Keratinocyte (primary cell): ENCODE measurements at regions not wholly inside any gene's neighbourhood (a gene's known extent, or its start where the extent isn't known, plus 50 kb on each side); places are given as distances from the start of the nearest gene placed in this dataset.
A peak's percentile ranks its signal among the peaks of the same experiment; 100 is the strongest.

ENCODE experiments used
- DNase-seq: peaks from one replicate; pipeline ENCODE4 v3.0.0-alpha.2; 2011; ENCODE audit warnings: low read depth, missing footprints, low spot score
- FAIRE-seq: peaks from 2 replicates; lab custom pipeline; 2011; peaks lifted over from hg19 to GRCh38; lab: Jason Lieb, UNC
- H2AFZ ChIP-seq: 2 replicates; pipeline ENCODE4 v1.6.0; 2012; ENCODE audit warnings: low read length, control low read depth, inconsistent platforms; ENCODE audit not compliant: control insufficient read depth
- H3K27ac ChIP-seq: 2 replicates; pipeline ENCODE4 v1.5.1; 2011; ENCODE audit warnings: low read length; ENCODE audit not compliant: control insufficient read depth, insufficient read depth
- H3K27me3 ChIP-seq: 3 replicates; pipeline ENCODE4 v1.6.0; 2011; ENCODE audit warnings: low read length; ENCODE audit not compliant: control insufficient read depth, insufficient read depth; ENCODE audit errors: extremely low read depth
- H3K36me3 ChIP-seq, 2 experiments: 2 replicates in 1 of 2; 3 replicates in 1 of 2; pipeline ENCODE4 v1.5.1; 2011; ENCODE audit warnings: low read length in 2 of 2, mild to moderate bottlenecking in 1 of 2; ENCODE audit not compliant: control insufficient read depth in 2 of 2, insufficient read depth in 2 of 2; ENCODE audit errors: extremely low read depth in 1 of 2
- H3K4me1 ChIP-seq: 3 replicates; pipeline ENCODE4 v1.5.1; 2011; ENCODE audit warnings: low read length; ENCODE audit not compliant: control insufficient read depth, insufficient read depth; ENCODE audit errors: extremely low read depth
- H3K4me2 ChIP-seq: 3 replicates; pipeline ENCODE4 v1.6.0; 2011; ENCODE audit warnings: low read depth, low read length; ENCODE audit not compliant: control insufficient read depth, insufficient read depth; ENCODE audit errors: extremely low read depth
- H3K4me3 ChIP-seq, 3 experiments: fragments of 200-600 bp in 1 of 3; sonication (generic) in 1 of 3; 2 replicates in 2 of 3; 3 replicates in 1 of 3; pipeline ENCODE4 v1.5.1; 2011 to 2016; ENCODE audit warnings: low read length in 3 of 3, mild to moderate bottlenecking in 3 of 3, control low read depth in 2 of 3, inconsistent platforms in 1 of 3, low read depth in 1 of 3, mixed read lengths in 1 of 3, mixed run types in 1 of 3, moderate library complexity in 1 of 3; ENCODE audit not compliant: control insufficient read depth in 2 of 3, insufficient read depth in 2 of 3; ENCODE audit errors: extremely low read depth in 1 of 3
- H3K79me2 ChIP-seq: 2 replicates; pipeline ENCODE4 v1.6.0; 2012; ENCODE audit warnings: low read length; ENCODE audit not compliant: control insufficient read depth, insufficient read depth
- H3K9ac ChIP-seq: 3 replicates; pipeline ENCODE4 v1.6.0; 2011; ENCODE audit warnings: low read length; ENCODE audit not compliant: control insufficient read depth, insufficient read depth; ENCODE audit errors: extremely low read depth
- H3K9me1 ChIP-seq: 3 replicates; pipeline ENCODE4 v1.6.0; 2011; ENCODE audit warnings: low read length; ENCODE audit not compliant: control insufficient read depth, insufficient read depth; ENCODE audit errors: extremely low read depth
- H3K9me3 ChIP-seq: 2 replicates; pipeline ENCODE4 v1.5.1; 2012; ENCODE audit warnings: low read depth, low read length; ENCODE audit not compliant: control insufficient read depth
- H4K20me1 ChIP-seq: 3 replicates; pipeline ENCODE4 v1.6.0; 2011; ENCODE audit warnings: low read length; ENCODE audit not compliant: control insufficient read depth, insufficient read depth; ENCODE audit errors: extremely low read depth
- CTCF ChIP-seq, 3 experiments: IDR thresholded peaks in 1 of 3; conservative IDR thresholded peaks in 1 of 3; optimal IDR thresholded peaks in 1 of 3; 2 replicates in 2 of 3; 3 replicates in 1 of 3; pipeline versions ENCODE3 to v1.5.1; 2011; ENCODE audit warnings: low read length in 3 of 3, mild to moderate bottlenecking in 3 of 3, moderate library complexity in 2 of 3, control low read depth in 1 of 3, inconsistent platforms in 1 of 3; ENCODE audit not compliant: insufficient read depth in 2 of 3; ENCODE audit errors: extremely low read depth in 1 of 3
- EZH2 ChIP-seq: IDR thresholded peaks from one replicate; pipeline ENCODE4 v1.6.1; 2012; ENCODE audit warnings: inconsistent platforms, mild to moderate bottlenecking, low read length, moderate library complexity
- dilution Hi-C: fragments of 300-500 bp; cut with MboI; formaldehyde crosslinking; loops from one replicate; pipeline ENCODE4 v1.7.0; 2020; ENCODE audit warnings: low sequenced_read_pairs; ENCODE audit not compliant: extremely low pct_ligation_motif_present

DNA sequence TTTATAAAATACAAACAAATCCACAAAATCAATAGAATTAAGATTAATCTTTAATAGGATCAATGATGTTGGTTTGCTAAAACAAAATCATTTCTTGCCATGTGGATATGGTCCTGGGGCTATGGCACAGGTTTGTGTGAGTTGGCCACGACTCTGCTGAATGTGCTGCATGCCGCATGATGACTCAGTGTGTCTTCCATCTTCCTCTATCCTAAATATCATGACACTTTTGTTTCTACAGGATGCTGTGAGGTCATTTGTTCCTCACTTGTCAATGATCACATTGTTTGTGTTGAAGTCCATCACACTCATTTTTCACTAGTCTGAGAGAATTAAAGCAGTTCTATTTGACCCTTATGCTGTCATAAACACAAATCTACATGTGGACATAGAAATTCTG lies 167.2 kb upstream of the ZBED5 start:
- TF ChIP-seq CTCF (optimal IDR thresholded peaks at IDR 0.05 in 1 of 3, IDR thresholded peaks at IDR 0.05 in 1 of 3, conservative IDR thresholded peaks at IDR 0.05 in 1 of 3; ENCODE audit: extremely low read depth in 1 of 3, insufficient read depth in 2 of 3, low read length in 3 of 3): no peak
- TF ChIP-seq EZH2: no peak
- FAIRE-seq (peak; percentile 64), DNase-seq (peak; percentile 32)
- H3K27me3 ChIP-seq: no peaks in the 10 kb centered on the region
- dilution Hi-C loops: no loop called here
- H3K4me1 ChIP-seq: peaks cover 11% of the 10 kb centered on the region
- no peak overlapping the region for H3K4me3 ChIP-seq
- no peak overlapping the region for H3K9ac ChIP-seq
- H3K9me1 ChIP-seq: no peaks in the 10 kb centered on the region
- H3K27ac ChIP-seq: no peak overlapping the region
- H2AFZ ChIP-seq: no peak overlapping the region
- no peaks in the 10 kb centered on the region for H3K36me3 ChIP-seq
- no peaks in the 10 kb centered on the region for H3K9me3 ChIP-seq
- H3K79me2 ChIP-seq: no peaks in the 10 kb centered on the region
- no peaks in the 10 kb centered on the region for H4K20me1 ChIP-seq
- H3K4me2 ChIP-seq: no peak overlapping the region

GRCh38 chr11:11022125-11022730 lies 164.4 kb upstream of the ZBED5 start:
- no peaks in the 10 kb centered on the region for H3K9me1 ChIP-seq
- no peaks in the 10 kb centered on the region for H3K27me3 ChIP-seq
- dilution Hi-C loops: no loop called here
- no peak for DNase-seq
- no peak for FAIRE-seq
- no peaks in the 10 kb centered on the region for H3K79me2 ChIP-seq
- TF ChIP-seq CTCF (optimal IDR thresholded peaks at IDR 0.05 in 1 of 3, IDR thresholded peaks at IDR 0.05 in 1 of 3, conservative IDR thresholded peaks at IDR 0.05 in 1 of 3; ENCODE audit: extremely low read depth in 1 of 3, insufficient read depth in 2 of 3, low read length in 3 of 3): peak in 2 of 3 experiments; percentile 7 to 28
- no peak for TF ChIP-seq EZH2
- peaks cover 4% of the 10 kb centered on the region for H3K4me1 ChIP-seq
- no peak overlapping the region for H2AFZ ChIP-seq
- H3K27ac ChIP-seq: no peak overlapping the region
- no peak overlapping the region for H3K4me3 ChIP-seq
- H3K9ac ChIP-seq: no peak overlapping the region
- H3K36me3 ChIP-seq: no peaks in the 10 kb centered on the region
- H3K4me2 ChIP-seq: no peak overlapping the region
- H3K9me3 ChIP-seq: no peaks in the 10 kb centered on the region
- no peaks in the 10 kb centered on the region for H4K20me1 ChIP-seq
